ENCODE measurements at regions not wholly inside any gene's neighbourhood (a gene's known extent, or its start where the extent isn't known, plus 50 kb on each side); places are given as distances from the start of the nearest gene placed in this dataset.

DNA sequence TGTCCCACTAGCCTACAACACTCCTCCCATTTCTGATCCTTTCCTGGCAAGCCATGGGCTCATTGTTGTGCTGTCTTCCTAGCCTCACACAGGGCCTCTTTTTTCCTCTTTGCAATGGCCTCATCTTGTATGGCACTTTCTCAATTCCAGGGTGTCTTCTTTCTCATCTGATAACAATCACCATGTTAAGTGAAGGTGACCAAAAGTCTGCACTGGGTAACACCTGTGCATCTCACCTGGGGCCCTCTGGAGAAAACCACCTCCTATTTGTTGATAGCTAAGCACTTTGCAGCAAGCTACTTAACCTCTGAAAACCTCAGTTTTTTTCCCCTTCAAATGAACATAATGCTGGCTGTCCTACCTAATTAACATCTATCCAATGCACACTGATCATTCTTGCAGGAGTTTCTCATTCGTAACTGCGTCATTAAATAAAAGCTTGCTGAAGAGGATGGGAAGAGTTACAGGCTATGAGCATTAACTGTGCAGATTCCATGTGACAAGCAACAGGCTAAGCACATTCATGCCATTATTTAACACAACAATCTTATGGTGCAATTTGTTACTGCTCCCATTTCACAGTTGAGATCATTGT lies 60.1 kb upstream of the STK32A start:
- TF ChIP-seq YY1 (IDR thresholded peaks at IDR 0.05) (no peak), GABPA (IDR thresholded peaks at IDR 0.05 in 1 of 2, conservative IDR thresholded peaks at IDR 0.05 in 1 of 2) (no peak), JUND (IDR thresholded peaks at IDR 0.05) (no peak), FOXA1 (IDR thresholded peaks at IDR 0.05) (no peak), RXRA (IDR thresholded peaks at IDR 0.05) (no peak), RAD21 (IDR thresholded peaks at IDR 0.05) (no peak), SP1 (IDR thresholded peaks at IDR 0.05) (no peak), EGR1 (IDR thresholded peaks at IDR 0.05; ENCODE audit: low read depth in 2 of 2) (no peak), NR2F2 (IDR thresholded peaks at IDR 0.05) (no peak)
- TF ChIP-seq, protein P1, sequence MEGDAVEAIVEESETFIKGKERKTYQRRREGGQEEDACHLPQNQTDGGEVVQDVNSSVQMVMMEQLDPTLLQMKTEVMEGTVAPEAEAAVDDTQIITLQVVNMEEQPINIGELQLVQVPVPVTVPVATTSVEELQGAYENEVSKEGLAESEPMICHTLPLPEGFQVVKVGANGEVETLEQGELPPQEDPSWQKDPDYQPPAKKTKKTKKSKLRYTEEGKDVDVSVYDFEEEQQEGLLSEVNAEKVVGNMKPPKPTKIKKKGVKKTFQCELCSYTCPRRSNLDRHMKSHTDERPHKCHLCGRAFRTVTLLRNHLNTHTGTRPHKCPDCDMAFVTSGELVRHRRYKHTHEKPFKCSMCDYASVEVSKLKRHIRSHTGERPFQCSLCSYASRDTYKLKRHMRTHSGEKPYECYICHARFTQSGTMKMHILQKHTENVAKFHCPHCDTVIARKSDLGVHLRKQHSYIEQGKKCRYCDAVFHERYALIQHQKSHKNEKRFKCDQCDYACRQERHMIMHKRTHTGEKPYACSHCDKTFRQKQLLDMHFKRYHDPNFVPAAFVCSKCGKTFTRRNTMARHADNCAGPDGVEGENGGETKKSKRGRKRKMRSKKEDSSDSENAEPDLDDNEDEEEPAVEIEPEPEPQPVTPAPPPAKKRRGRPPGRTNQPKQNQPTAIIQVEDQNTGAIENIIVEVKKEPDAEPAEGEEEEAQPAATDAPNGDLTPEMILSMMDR (IDR thresholded peaks at IDR 0.05; ENCODE audit: low read depth, low read length, missing input control): no peak
- TF ChIP-seq, protein P2, sequence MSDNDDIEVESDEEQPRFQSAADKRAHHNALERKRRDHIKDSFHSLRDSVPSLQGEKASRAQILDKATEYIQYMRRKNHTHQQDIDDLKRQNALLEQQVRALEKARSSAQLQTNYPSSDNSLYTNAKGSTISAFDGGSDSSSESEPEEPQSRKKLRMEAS (IDR thresholded peaks at IDR 0.05): no peak
- TF ChIP-seq, protein P3, sequence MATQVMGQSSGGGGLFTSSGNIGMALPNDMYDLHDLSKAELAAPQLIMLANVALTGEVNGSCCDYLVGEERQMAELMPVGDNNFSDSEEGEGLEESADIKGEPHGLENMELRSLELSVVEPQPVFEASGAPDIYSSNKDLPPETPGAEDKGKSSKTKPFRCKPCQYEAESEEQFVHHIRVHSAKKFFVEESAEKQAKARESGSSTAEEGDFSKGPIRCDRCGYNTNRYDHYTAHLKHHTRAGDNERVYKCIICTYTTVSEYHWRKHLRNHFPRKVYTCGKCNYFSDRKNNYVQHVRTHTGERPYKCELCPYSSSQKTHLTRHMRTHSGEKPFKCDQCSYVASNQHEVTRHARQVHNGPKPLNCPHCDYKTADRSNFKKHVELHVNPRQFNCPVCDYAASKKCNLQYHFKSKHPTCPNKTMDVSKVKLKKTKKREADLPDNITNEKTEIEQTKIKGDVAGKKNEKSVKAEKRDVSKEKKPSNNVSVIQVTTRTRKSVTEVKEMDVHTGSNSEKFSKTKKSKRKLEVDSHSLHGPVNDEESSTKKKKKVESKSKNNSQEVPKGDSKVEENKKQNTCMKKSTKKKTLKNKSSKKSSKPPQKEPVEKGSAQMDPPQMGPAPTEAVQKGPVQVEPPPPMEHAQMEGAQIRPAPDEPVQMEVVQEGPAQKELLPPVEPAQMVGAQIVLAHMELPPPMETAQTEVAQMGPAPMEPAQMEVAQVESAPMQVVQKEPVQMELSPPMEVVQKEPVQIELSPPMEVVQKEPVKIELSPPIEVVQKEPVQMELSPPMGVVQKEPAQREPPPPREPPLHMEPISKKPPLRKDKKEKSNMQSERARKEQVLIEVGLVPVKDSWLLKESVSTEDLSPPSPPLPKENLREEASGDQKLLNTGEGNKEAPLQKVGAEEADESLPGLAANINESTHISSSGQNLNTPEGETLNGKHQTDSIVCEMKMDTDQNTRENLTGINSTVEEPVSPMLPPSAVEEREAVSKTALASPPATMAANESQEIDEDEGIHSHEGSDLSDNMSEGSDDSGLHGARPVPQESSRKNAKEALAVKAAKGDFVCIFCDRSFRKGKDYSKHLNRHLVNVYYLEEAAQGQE (IDR thresholded peaks at IDR 0.05): no peak
